Activated T-helper 17 cell treated with anti-CD3 and anti-CD28 coated beads, Interleukin-2, amount 50 U/mL, for 72 hours (primary cell): ENCODE measurements at regions not wholly inside any gene's neighbourhood (a gene's known extent, or its start where the extent isn't known, plus 50 kb on each side); places are given as distances from the start of the nearest gene placed in this dataset.
"Not testable (repeated sequence)": the region's sequence is repeated elsewhere in the genome, so short reads cannot be mapped to it uniquely, and the experiment has no call there.

Source experiments
- ATAC-seq: fragments of 150-1000 bp; cut with Tn5 transposase; replicated peaks from 2 replicates; pipeline ENCODE4 v1.10.0; 2021; ENCODE audit warnings: mild to moderate bottlenecking, moderate library complexity
- H3K27ac Mint-ChIP-seq: one replicate; pipeline ENCODE4 v1.8.0; 2022; ENCODE audit warnings: mixed read lengths
- H3K27me3 Mint-ChIP-seq: one replicate; pipeline ENCODE4 v1.8.0; 2022; ENCODE audit warnings: mixed read lengths
- H3K36me3 Mint-ChIP-seq: one replicate; pipeline ENCODE4 v1.8.0; 2022; ENCODE audit warnings: low read depth, mild to moderate bottlenecking, mixed read lengths
- H3K4me1 Mint-ChIP-seq: one replicate; pipeline ENCODE4 v1.8.0; 2022; ENCODE audit warnings: mixed read lengths
- H3K4me3 Mint-ChIP-seq: one replicate; pipeline ENCODE4 v1.8.0; 2022; ENCODE audit warnings: mild to moderate bottlenecking, mixed read lengths
- H3K9me3 Mint-ChIP-seq: one replicate; pipeline ENCODE4 v1.8.0; 2022; ENCODE audit warnings: mixed read lengths

GRCh38 chr7:25680636-25681035, 452.4 kb upstream of the NPVF start:
- no peak for ATAC-seq
- H3K4me1 Mint-ChIP-seq = no peaks in the 10 kb centered on the region
- no peak overlapping the region for H3K27ac Mint-ChIP-seq
- H3K9me3 Mint-ChIP-seq = no peaks in the 10 kb centered on the region
- no peak overlapping the region for H3K4me3 Mint-ChIP-seq
- H3K36me3 Mint-ChIP-seq = no peaks in the 10 kb centered on the region
- H3K27me3 Mint-ChIP-seq = peaks cover 6% of the 10 kb centered on the region

DNA sequence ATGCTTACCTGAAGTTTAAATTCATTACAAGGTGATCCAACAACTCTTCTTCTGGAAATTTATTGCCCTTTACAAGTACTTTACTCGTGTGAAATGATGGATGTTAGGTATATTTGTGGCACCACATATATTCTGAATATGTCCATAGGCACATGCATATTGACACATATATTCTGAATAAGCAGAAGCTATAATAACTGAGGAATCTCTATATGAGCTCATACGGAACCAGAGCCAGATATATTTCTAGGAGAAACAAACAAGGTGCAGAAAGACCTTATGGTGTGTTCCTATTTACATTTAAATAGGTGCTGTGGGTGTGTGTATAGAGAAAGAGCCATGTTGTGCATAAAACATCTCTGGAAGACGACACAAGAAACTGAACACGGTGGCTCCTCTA, 456.1 kb upstream of the NPVF start:
- no peaks in the 10 kb centered on the region for H3K9me3 Mint-ChIP-seq
- H3K27me3 Mint-ChIP-seq = peaks cover 14% of the 10 kb centered on the region
- H3K4me1 Mint-ChIP-seq = no peaks in the 10 kb centered on the region
- no peak overlapping the region for H3K27ac Mint-ChIP-seq
- no peaks in the 10 kb centered on the region for H3K36me3 Mint-ChIP-seq
- no peak for ATAC-seq
- no peak overlapping the region for H3K4me3 Mint-ChIP-seq

- no peak overlapping the region for H3K4me3 Mint-ChIP-seq
- no peaks in the 10 kb centered on the region for H3K4me1 Mint-ChIP-seq
- H3K27ac Mint-ChIP-seq = no peak overlapping the region
- H3K9me3 Mint-ChIP-seq = no peaks in the 10 kb centered on the region
- peaks cover 16% of the 10 kb centered on the region for H3K27me3 Mint-ChIP-seq
- H3K36me3 Mint-ChIP-seq = no peaks in the 10 kb centered on the region
- ATAC-seq = no peak
Measured at GRCh38 chr7:25686493-25686892, 458.2 kb upstream of the NPVF start.

GRCh38 chr7:25694211-25694610, 457.8 kb upstream of the NFE2L3 start:
- ATAC-seq = no peak
- H3K27ac Mint-ChIP-seq = no peak overlapping the region

DNA sequence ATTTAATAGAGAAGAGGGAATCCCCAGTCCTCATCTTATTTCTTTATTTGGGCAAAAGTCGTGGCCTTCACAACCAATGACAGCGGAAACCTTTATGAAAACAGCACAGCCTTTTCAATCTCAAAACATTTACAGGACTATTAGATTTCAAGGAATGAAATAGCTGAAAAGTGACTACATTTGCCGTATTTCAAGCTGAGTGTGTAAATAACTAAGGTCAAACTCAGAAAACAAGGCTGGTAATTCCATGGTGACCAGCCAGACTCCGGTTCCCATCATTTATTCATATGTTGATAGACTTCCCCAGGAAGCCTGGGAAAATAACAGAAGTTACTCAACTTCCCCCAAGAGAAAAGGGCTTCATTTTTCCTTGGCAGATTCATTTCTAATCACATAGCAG, 457.3 kb upstream of the NFE2L3 start:
- no peak overlapping the region for H3K4me3 Mint-ChIP-seq
- no peaks in the 10 kb centered on the region for H3K4me1 Mint-ChIP-seq
- no peak overlapping the region for H3K27ac Mint-ChIP-seq
- no peak for ATAC-seq
- H3K27me3 Mint-ChIP-seq = peaks cover 6% of the 10 kb centered on the region
- no peaks in the 10 kb centered on the region for H3K36me3 Mint-ChIP-seq
- no peaks in the 10 kb centered on the region for H3K9me3 Mint-ChIP-seq

More at GRCh38 chr7:25694211-25694610, 457.8 kb upstream of the NFE2L3 start:
- H3K4me3 Mint-ChIP-seq = no peak overlapping the region
- H3K36me3 Mint-ChIP-seq = no peaks in the 10 kb centered on the region
- H3K9me3 Mint-ChIP-seq = no peaks in the 10 kb centered on the region
- peaks cover 6% of the 10 kb centered on the region for H3K27me3 Mint-ChIP-seq
- H3K4me1 Mint-ChIP-seq = no peaks in the 10 kb centered on the region

GRCh38 chr7:25696571-25696970, 455.4 kb upstream of the NFE2L3 start:
- no peaks in the 10 kb centered on the region for H3K9me3 Mint-ChIP-seq
- H3K27ac Mint-ChIP-seq = no peak overlapping the region
- peaks cover 3% of the 10 kb centered on the region for H3K27me3 Mint-ChIP-seq
- no peak overlapping the region for H3K4me3 Mint-ChIP-seq
- H3K4me1 Mint-ChIP-seq = no peaks in the 10 kb centered on the region
- no peak for ATAC-seq
- H3K36me3 Mint-ChIP-seq = no peaks in the 10 kb centered on the region

DNA sequence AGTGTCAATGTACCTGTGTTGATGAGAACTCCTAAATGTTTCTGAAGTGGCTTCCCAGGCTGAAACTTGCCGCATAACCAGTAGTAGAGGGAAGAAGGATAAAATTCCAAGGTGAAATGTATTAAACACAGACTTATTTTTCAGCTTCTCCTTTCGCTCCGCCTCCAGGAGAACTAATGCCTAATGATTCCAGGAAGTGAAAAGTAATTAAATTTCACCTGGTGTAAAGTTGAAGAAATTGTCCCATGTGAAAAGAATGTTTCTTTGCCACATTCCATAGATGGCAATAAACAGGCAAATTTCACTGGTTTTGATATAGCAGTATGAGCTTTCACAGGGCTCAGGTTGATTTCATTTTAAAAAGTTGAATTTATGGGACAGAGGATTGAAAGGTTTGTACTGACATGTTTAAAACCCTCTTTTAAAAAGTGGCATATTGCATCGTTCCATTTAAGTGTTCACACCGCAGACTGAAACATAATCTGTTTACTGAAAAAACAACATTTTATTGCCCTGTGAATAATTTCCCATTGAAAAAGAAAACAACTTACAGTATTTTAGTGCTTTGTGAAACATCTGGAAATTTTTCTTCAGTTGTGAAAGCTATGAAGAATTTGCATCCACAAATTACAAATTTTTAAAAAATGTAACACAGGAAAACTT, 453.4 kb upstream of the NFE2L3 start:
- Mint-ChIP-seq H3K9me3 (no peaks in the 10 kb centered on the region), H3K4me1 (no peaks in the 10 kb centered on the region)
- ATAC-seq = no peak

DNA sequence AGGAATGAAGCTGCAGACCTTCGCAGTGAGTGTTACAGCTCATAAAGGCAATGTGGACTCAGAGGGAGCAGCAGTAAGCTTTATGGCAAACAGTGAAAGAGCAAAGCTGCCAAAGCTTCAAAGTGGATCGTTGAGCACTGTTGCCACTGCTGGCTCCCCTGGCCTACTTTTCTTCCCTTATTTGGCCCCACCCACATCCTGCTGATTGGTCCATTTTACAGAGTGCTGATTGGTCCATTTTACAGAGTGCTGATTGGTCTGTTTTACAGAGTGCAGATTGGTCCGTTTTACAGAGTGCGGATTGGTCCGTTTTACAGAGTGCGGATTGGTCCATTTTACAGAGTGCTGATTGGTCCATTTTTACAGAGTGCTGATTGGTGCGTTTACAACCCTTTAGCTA, 451.9 kb upstream of the NFE2L3 start:
- H3K4me1 Mint-ChIP-seq, H3K36me3 Mint-ChIP-seq, ATAC-seq, H3K9me3 Mint-ChIP-seq, H3K27me3 Mint-ChIP-seq, H3K4me3 Mint-ChIP-seq, H3K27ac Mint-ChIP-seq: not testable (repeated sequence)

More for the DNA sequence above, 453.4 kb upstream of the NFE2L3 start:
- Mint-ChIP-seq H3K27ac (no peak overlapping the region), H3K36me3 (no peaks in the 10 kb centered on the region), H3K27me3 (peaks cover 8% of the 10 kb centered on the region), H3K4me3 (no peak overlapping the region)

DNA sequence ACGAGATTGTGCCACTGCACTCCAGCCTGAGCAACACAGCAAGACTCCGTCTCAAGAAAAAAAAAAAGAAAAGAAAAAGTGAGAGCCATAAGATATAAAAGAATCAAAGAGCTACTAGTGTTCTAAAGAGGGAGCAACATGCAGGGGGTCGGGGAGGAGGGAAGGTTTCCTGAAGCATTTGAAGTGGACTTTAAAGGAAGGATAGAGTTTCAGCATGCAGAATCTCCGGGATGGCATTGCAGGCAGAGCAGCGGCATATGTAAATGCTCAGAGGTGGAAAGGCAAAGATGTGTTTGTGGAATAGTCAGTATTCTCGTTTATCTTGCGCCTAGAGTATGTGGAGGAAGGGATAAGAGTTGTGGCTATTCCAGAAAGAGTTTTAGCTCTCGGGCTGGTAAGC, 447.6 kb upstream of the NFE2L3 start:
- Mint-ChIP-seq H3K9me3 (no peaks in the 10 kb centered on the region), H3K27me3 (peaks cover 5% of the 10 kb centered on the region), H3K4me1 (no peaks in the 10 kb centered on the region), H3K36me3 (no peaks in the 10 kb centered on the region), H3K4me3 (no peak overlapping the region), H3K27ac (no peak overlapping the region)
- ATAC-seq = no peak

GRCh38 chr7:25706764-25707163, 445.2 kb upstream of the NFE2L3 start:
- Mint-ChIP-seq H3K4me1 (no peaks in the 10 kb centered on the region), H3K27ac (no peak overlapping the region), H3K27me3 (peaks cover 5% of the 10 kb centered on the region), H3K9me3 (no peaks in the 10 kb centered on the region), H3K4me3 (no peak overlapping the region), H3K36me3 (no peaks in the 10 kb centered on the region)
- no peak for ATAC-seq

- Mint-ChIP-seq H3K27me3 (no peaks in the 10 kb centered on the region), H3K4me1 (no peaks in the 10 kb centered on the region), H3K27ac (no peak overlapping the region), H3K9me3 (no peaks in the 10 kb centered on the region), H3K4me3 (no peak overlapping the region), H3K36me3 (no peaks in the 10 kb centered on the region)
- ATAC-seq = no peak
Measured at GRCh38 chr7:25707768-25708620, 444.0 kb upstream of the NFE2L3 start.

DNA sequence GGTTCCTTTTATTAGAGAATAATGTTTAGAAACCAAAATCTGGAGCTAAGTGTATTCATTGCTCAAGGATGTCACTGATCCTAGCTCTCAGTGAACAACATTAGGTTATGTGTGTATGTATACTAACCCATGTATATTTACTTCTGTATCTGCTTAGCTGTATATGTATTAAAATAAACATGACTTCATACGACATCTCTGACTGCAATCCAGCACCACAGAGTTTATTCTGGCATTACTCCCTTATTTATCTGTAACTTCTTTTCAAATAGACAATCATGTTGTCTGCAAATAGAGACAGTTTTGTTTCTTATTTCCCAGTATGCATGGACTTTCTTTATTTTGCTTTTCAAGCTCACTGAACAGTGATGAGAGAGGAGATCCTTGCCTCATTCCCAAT, 441.0 kb upstream of the NFE2L3 start:
- Mint-ChIP-seq H3K27me3 (peaks cover 12% of the 10 kb centered on the region), H3K4me3 (no peak overlapping the region), H3K9me3 (no peaks in the 10 kb centered on the region)

GRCh38 chr7:25711940-25712339, 440.1 kb upstream of the NFE2L3 start:
- no peak for ATAC-seq
- Mint-ChIP-seq H3K9me3 (no peaks in the 10 kb centered on the region), H3K4me1 (no peaks in the 10 kb centered on the region), H3K27ac (no peak overlapping the region), H3K36me3 (no peaks in the 10 kb centered on the region), H3K27me3 (peaks cover 17% of the 10 kb centered on the region), H3K4me3 (no peak overlapping the region)

More for the DNA sequence above, 441.0 kb upstream of the NFE2L3 start:
- no peak for ATAC-seq
- no peak overlapping the region for H3K27ac Mint-ChIP-seq
- no peaks in the 10 kb centered on the region for H3K4me1 Mint-ChIP-seq
- H3K36me3 Mint-ChIP-seq = no peaks in the 10 kb centered on the region

- no peaks in the 10 kb centered on the region for H3K36me3 Mint-ChIP-seq
- ATAC-seq = no peak
- H3K27ac Mint-ChIP-seq = no peak overlapping the region
Measured at GRCh38 chr7:25712500-25712899, 439.5 kb upstream of the NFE2L3 start.

GRCh38 chr7:25714013-25714412, 438.0 kb upstream of the NFE2L3 start:
- Mint-ChIP-seq H3K36me3 (no peaks in the 10 kb centered on the region), H3K27me3 (peaks cover 30% of the 10 kb centered on the region), H3K4me1 (no peaks in the 10 kb centered on the region), H3K9me3 (no peaks in the 10 kb centered on the region), H3K27ac (no peak overlapping the region), H3K4me3 (no peak overlapping the region)
- ATAC-seq = no peak

More at GRCh38 chr7:25712500-25712899, 439.5 kb upstream of the NFE2L3 start:
- Mint-ChIP-seq H3K4me1 (no peaks in the 10 kb centered on the region), H3K27me3 (peaks cover 21% of the 10 kb centered on the region), H3K4me3 (no peak overlapping the region), H3K9me3 (no peaks in the 10 kb centered on the region)
